Motor neuron (in vitro differentiated cells): ENCODE measurements at regions not wholly inside any gene's neighbourhood (a gene's known extent, or its start where the extent isn't known, plus 50 kb on each side); places are given as distances from the start of the nearest gene placed in this dataset.
"Not testable (repeated sequence)": the region's sequence is repeated elsewhere in the genome, so short reads cannot be mapped to it uniquely, and the experiment has no call there.

Experiments used
- ATAC-seq, 8 experiments: fragments of 200-7000 bp; cut with Tn5 transposase; replicated peaks in 6 of 8; 2 replicates each; pipeline ENCODE4 v1.8.0; 2021; ENCODE audit warnings: mild to moderate bottlenecking in 8 of 8, moderate library complexity in 8 of 8
- H3K27ac ChIP-seq, 2 donors: fragments of 250-450 bp; sonication (Bioruptor Pico); 2 replicates each; pipeline ENCODE4 v1.9.0; 2021; ENCODE audit warnings: antibody characterized with exemption in 2 of 2, mild to moderate bottlenecking in 2 of 2, moderate library complexity in 1 of 2
- H3K4me1 ChIP-seq, 2 donors: fragments of 250-450 bp; sonication (Bioruptor Pico); replicated peaks in 1 of 2; 2 replicates each; pipeline ENCODE4 v1.6.1; 2021; ENCODE audit warnings: antibody characterized with exemption in 2 of 2, mild to moderate bottlenecking in 2 of 2, moderate library complexity in 1 of 2
- H3K4me3 ChIP-seq, 5 donors: fragments of 250-450 bp; sonication (Bioruptor Pico); 2 replicates each; pipeline ENCODE4 v1.9.0; 2021; ENCODE audit warnings: antibody characterized with exemption in 5 of 5, mild to moderate bottlenecking in 5 of 5, moderate library complexity in 4 of 5
- WGBS, 10 experiments: fragments of 450-650 bp; shearing (Covaris generic); methylation state at CpG; one replicate each; pipeline ENCODE4 v1.0.0; 2022; 5-methylcytosine and 5-hydroxymethylcytosine counted together
- in situ Hi-C, 9 experiments: fragments of 400-800 bp; cut with MboI; loops; one replicate each; pipeline ENCODE4 v1.15.0; 2021; ENCODE audit warnings: low sequenced_read_pairs in 9 of 9, low pct_unique_long_range_greater_than_20kb in 2 of 9; ENCODE audit not compliant: unreplicated experiment in 9 of 9

GRCh38 chr3:3992312-3992874 lies 193.2 kb downstream of the LRRN1 start:
- 43 to 100% (median 88%) methylated on average over 1 to 5 of the region's 5 CpGs; no CpG with 5 or more reads in 1 of the 10 experiments for WGBS, 10 experiments
- H3K4me3 ChIP-seq, result no peak overlapping the region
- in situ Hi-C loops, result loop anchor here in 1 of 9 experiments (25.0 kb wide), 1 partner anchor 780 kb away; no protein-coding TSS in a partner anchor
- H3K27ac ChIP-seq, result no peak overlapping the region
- ATAC-seq, result no peak
- peaks cover 0 to 13% of the 10 kb centered on the region in 2 donors for H3K4me1 ChIP-seq

- in situ Hi-C loops, result loop anchor here in 1 of 9 experiments (25.0 kb wide), 1 partner anchor 786 kb away; no protein-coding TSS in a partner anchor
- Histone ChIP-seq H3K27ac (no peak overlapping the region), H3K4me3 (no peak overlapping the region), H3K4me1 (peaks cover 0 to 6% of the 10 kb centered on the region in 2 donors)
- ATAC-seq, result peak in 3 of 8 experiments; percentile 43 to 81 (median 72)
- 0 to 52% (median 27%) methylated on average over 2 to 5 of the region's 5 CpGs; no CpG with 5 or more reads in 1 of the 10 experiments for WGBS, 10 experiments
These were observed 199.1 kb downstream of the LRRN1 start for GRCh38 chr3:3998140-3998922.

GRCh38 chr3:3999340-3999739 lies 200.1 kb downstream of the LRRN1 start:
- in situ Hi-C loops, result loop anchor here in 1 of 9 experiments (25.0 kb wide), 1 partner anchor 787 kb away; no protein-coding TSS in a partner anchor
- H3K4me1 ChIP-seq, ATAC-seq: not testable (repeated sequence)

GRCh38 chr3:4001976-4002375 lies 202.7 kb downstream of the LRRN1 start:
- no peak for ATAC-seq
- in situ Hi-C loops, result loop anchor here in 1 of 9 experiments (25.0 kb wide), 1 partner anchor 815 kb away; the partner anchor contains the start of gene CRBN
- Histone ChIP-seq H3K4me1 (peaks cover 0 to 6% of the 10 kb centered on the region in 2 donors), H3K27ac (no peak overlapping the region), H3K4me3 (no peak overlapping the region)

More at GRCh38 chr3:3999340-3999739, 200.1 kb downstream of the LRRN1 start:
- not testable (repeated sequence) for H3K4me3 ChIP-seq, H3K27ac ChIP-seq

GRCh38 chr3:4006288-4006687 lies 207.1 kb downstream of the LRRN1 start:
- Histone ChIP-seq H3K4me1 (peaks cover 0 to 3% of the 10 kb centered on the region in 2 donors), H3K4me3 (no peak overlapping the region), H3K27ac (no peak overlapping the region)
- WGBS, 10 experiments, result 0 to 95% (median 80%) methylated on average over 1 to 2 of the region's 2 CpGs; no CpG with 5 or more reads in 3 of the 10 experiments
- in situ Hi-C loops, result loop anchor here in 1 of 9 experiments (25.0 kb wide), 1 partner anchor 819 kb away; the partner anchor contains the start of gene CRBN
- no peak for ATAC-seq

GRCh38 chr3:4008205-4008604 lies 209.0 kb downstream of the LRRN1 start:
- in situ Hi-C loops, result loop anchor here in 1 of 9 experiments (25.0 kb wide), 1 partner anchor 821 kb away; the partner anchor contains the start of gene CRBN
- Histone ChIP-seq H3K4me3 (no peak overlapping the region), H3K27ac (no peak overlapping the region), H3K4me1 (no peaks in the 10 kb centered on the region)
- 0 to 100% (median 83%) methylated on average over 1 of the region's 2 CpGs; no CpG with 5 or more reads in 2 of the 10 experiments for WGBS, 10 experiments
- no peak for ATAC-seq

GRCh38 chr3:4011166-4011565 lies 211.9 kb downstream of the LRRN1 start:
- H3K4me1 ChIP-seq, result no peaks in the 10 kb centered on the region
- H3K27ac ChIP-seq, result no peak overlapping the region
- in situ Hi-C loops, result loop anchor here in 1 of 9 experiments (25.0 kb wide), 1 partner anchor 824 kb away; the partner anchor contains the start of gene CRBN
- WGBS, 10 experiments, result 0 to 100% (median 57%) methylated on average over 1 of the region's 1 CpG; no CpG with 5 or more reads in 4 of the 10 experiments
- no peak for ATAC-seq
- no peak overlapping the region for H3K4me3 ChIP-seq

GRCh38 chr3:4015426-4015825 lies 216.2 kb downstream of the LRRN1 start:
- WGBS, 10 experiments, result 0 to 100% (median 63%) methylated on average over 1 to 2 of the region's 2 CpGs; no CpG with 5 or more reads in 2 of the 10 experiments
- H3K27ac ChIP-seq, result no peak overlapping the region
- no peak for ATAC-seq
- in situ Hi-C loops, result loop anchor here in 1 of 9 experiments (25.0 kb wide), 1 partner anchor 828 kb away; the partner anchor contains the start of gene CRBN
- no peaks in the 10 kb centered on the region for H3K4me1 ChIP-seq
- H3K4me3 ChIP-seq, result no peak overlapping the region

DNA sequence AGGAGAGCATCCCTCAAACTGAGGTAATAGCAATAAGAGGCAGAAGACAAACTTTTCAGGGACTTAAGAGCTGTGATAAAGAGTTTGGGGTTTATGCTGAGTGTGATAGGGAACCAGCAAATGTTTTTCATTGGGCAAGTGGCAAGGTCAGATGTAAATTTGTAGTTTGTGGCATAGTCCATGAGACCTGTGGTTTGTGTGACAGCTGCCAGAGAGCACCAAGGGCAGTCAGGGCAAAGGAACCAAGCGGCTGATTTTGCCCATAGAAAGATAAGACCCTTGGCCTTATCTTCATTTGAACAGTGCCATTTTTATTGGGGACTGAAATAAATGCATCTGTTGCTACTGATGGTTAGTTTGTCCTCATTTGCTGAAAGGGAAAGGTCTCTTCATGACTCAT lies 220.3 kb downstream of the LRRN1 start:
- ATAC-seq, result no peak
- Histone ChIP-seq H3K4me3 (no peak overlapping the region), H3K4me1 (no peaks in the 10 kb centered on the region), H3K27ac (no peak overlapping the region)
- 69 to 93% (median 83%) methylated on average over 1 of the region's 1 CpG; no CpG with 5 or more reads in 7 of the 10 experiments for WGBS, 10 experiments
- in situ Hi-C loops, result loop anchor here in 1 of 9 experiments (25.0 kb wide), 1 partner anchor 832 kb away; the partner anchor contains the start of gene CRBN

DNA sequence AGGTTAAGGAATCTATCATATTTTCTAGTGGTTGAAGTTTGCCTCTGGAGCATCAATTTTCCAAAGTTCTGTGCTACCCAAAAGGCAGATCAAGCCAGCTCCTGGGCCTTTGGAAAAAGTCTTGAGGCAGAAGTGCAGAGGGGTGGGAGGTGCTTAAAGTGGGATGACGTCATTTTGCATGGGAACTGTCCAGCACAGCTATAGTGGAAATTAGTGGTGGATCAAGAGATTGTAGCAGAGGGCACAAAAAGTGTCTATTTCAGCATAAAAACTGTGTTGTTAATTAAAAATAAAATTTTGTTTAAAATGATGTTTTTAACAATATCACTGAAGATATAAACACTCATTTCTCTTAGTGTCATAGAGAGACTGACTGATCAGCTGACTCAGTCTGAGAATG lies 221.9 kb downstream of the LRRN1 start:
- in situ Hi-C loops, result loop anchor here in 1 of 9 experiments (25.0 kb wide), 1 partner anchor 834 kb away; the partner anchor contains the start of gene CRBN
- 0 to 86% (median 34%) methylated on average over 1 of the region's 1 CpG; no CpG with 5 or more reads in 6 of the 10 experiments for whole genome bisulfite sequencing, 10 experiments

GRCh38 chr3:4029135-4029534 lies 229.9 kb downstream of the LRRN1 start:
- WGBS, 10 experiments, result 0 to 95% (median 82%) methylated on average over 2 to 7 of the region's 7 CpGs; no CpG with 5 or more reads in 2 of the 10 experiments
- no peaks in the 10 kb centered on the region for H3K4me1 ChIP-seq
- in situ Hi-C loops, result no loop called here

More for the DNA sequence above, 221.9 kb downstream of the LRRN1 start:
- ATAC-seq, result peak in 2 of 8 experiments; percentile 36 to 50
- no peak overlapping the region for H3K27ac ChIP-seq
- H3K4me1 ChIP-seq, result no peaks in the 10 kb centered on the region
- no peak overlapping the region for H3K4me3 ChIP-seq

DNA sequence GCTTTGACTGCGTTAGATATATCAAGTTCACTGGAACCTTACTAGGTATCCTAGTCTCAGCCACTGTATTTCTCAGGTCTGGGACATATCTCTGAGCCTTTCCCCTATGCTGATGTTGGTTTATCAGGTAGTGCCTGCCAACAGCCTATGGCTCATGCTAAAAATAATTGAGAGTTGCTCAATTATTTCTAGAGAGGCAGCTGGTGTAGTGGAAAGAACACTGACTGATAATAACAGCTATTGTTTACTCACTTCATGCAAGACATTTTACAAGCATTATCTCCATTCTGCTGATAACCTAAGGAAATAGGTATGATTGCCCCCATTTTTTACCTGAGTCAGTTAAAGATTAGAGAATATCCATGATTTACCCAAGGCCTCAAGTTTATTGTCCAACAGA lies 231.4 kb downstream of the LRRN1 start:
- in situ Hi-C loops, result no loop called here
- no peak for ATAC-seq
- WGBS, 10 experiments, result 75 to 100% (median 85%) methylated on average over 1 of the region's 1 CpG; no CpG with 5 or more reads in 4 of the 10 experiments
- no peak overlapping the region for H3K4me3 ChIP-seq
- no peaks in the 10 kb centered on the region for H3K4me1 ChIP-seq
- no peak overlapping the region for H3K27ac ChIP-seq

More at GRCh38 chr3:4029135-4029534, 229.9 kb downstream of the LRRN1 start:
- H3K27ac ChIP-seq, result no peak overlapping the region
- no peak for ATAC-seq
- H3K4me3 ChIP-seq, result no peak overlapping the region

DNA sequence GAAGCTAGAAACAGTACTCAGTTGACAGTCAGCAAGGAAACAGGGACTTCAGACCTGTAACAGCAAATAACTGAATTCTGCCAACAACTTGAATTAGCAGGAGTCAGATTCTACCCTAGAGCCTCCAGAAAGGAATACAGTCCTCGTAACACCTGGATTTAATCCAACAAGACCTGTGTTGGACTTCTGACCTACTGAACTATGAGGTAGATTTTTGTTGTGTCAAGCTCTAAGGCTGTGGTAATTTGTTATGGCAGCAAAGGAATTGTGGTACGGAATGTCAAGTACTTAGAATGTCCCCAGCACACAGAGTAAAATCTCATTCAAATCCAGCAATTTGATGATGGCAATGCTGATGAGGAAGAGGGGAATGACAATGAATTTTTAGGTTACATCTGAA lies 234.1 kb downstream of the LRRN1 start:
- Histone ChIP-seq H3K4me1 (no peaks in the 10 kb centered on the region), H3K27ac (no peak overlapping the region), H3K4me3 (no peak overlapping the region)
- in situ Hi-C loops, result no loop called here
- no peak for ATAC-seq
- WGBS, 10 experiments, result 7 to 100% (median 67%) methylated on average over 1 to 2 of the region's 2 CpGs; no CpG with 5 or more reads in 1 of the 10 experiments
